Lower leg skin (tissue), 4 donors: ENCODE measurements at regions not wholly inside any gene's neighbourhood (a gene's known extent, or its start where the extent isn't known, plus 50 kb on each side); places are given as distances from the start of the nearest gene placed in this dataset.

ENCODE experiments used
- DNase-seq, 2 donors: peaks; one replicate each; pipeline ENCODE4 v3.0.0-alpha.2; 2019; ENCODE audit warnings: low spot score in 2 of 2
- H3K4me3 ChIP-seq: fragments of 200-600 bp; sonication (generic); 2 replicates; pipeline ENCODE4 v1.5.1; 2017; ENCODE audit warnings: mild to moderate bottlenecking, low read depth; ENCODE audit not compliant: poor library complexity, severe bottlenecking
- CTCF ChIP-seq, 3 donors: fragments of 450-650 bp; IDR thresholded peaks; one replicate each; pipeline ENCODE4 v1.5.1; 2016; ENCODE audit warnings: antibody characterized with exemption in 3 of 3, mild to moderate bottlenecking in 3 of 3, moderate library complexity in 2 of 3
- POLR2A ChIP-seq, 2 donors: fragments of 450-650 bp; IDR thresholded peaks; one replicate each; pipeline ENCODE4 v1.6.1; 2016 to 2017; ENCODE audit warnings: antibody characterized with exemption in 2 of 2, mild to moderate bottlenecking in 1 of 2, moderate library complexity in 1 of 2
- WGBS, 2 donors: methylation state at CpG; one replicate each; pipeline ENCODE4 v1.1.5; 2018; 5-methylcytosine and 5-hydroxymethylcytosine counted together
- intact Hi-C: fragments of 100-400 bp; cut with DNase I; formaldehyde crosslinking; loops from one replicate; pipeline ENCODE4 v1.15.0; 2023; ENCODE audit warnings: low total_unique reads

DNA sequence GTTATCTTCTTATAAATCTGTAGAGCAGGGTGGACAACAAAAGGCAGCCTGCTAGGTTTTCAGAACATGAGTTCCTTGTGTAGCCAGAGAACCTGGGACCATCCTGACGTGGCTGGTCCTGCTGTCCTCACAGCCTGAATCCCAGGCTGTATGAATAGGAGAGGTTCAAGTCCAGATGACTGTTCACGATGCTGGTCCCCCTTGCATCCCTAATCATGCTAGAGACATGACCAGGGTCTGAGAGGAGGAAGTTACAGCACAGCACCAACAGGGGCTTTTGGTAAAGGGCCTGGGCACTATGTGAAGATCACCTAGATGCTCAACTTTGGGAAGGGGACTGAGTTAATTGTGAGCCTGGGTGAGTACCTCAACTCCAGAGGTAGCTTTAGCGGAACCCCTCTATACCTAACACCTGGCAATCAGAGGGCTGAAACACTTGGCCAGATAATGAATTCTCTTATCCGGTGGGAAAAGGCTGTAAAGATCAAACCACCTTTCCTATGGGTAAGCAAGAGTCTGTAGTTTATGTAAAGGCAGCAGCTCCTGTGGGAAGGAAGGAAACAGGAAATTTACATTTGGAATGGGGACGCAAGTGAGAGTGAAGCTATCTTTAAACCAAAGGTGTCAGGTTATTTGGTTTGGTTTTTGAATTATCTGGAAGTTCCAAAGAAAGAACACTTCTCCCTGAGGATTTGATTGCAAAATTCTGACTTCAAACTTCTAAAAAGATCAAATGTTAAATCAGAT is 112.8 kb downstream of the DAD1 start:
- TF ChIP-seq POLR2A (IDR thresholded peaks at IDR 0.05) (no peak), CTCF (IDR thresholded peaks at IDR 0.05) (no peak)
- intact Hi-C loops = no loop called here
- H3K4me3 ChIP-seq = no peak overlapping the region
- no peak for DNase-seq
- 86 to 89% methylated on average over 5 of the region's 5 CpGs for WGBS, 2 donors

DNA sequence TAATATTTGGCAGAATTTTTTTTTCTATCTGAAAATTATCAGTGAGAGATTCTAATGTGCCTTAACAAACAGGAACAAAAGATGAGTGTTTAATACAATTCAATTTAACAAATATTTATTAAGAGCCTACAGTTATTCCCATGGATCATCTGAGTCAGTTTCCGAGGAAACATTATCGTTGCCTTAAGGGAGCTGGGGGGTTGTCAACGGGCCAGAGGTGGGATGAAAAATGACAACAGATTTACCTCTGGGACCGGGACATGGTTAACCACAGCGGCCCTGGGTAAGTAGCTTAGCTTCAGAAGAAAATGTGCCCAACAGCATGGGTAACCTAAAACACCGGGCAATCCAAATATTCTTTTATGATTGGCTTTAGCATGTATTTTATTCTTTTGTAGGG is 113.6 kb downstream of the DAD1 start:
- TF ChIP-seq POLR2A (IDR thresholded peaks at IDR 0.05) (no peak), CTCF (IDR thresholded peaks at IDR 0.05) (no peak)
- WGBS, 2 donors = 66 to 67% methylated on average over 6 of the region's 6 CpGs
- H3K4me3 ChIP-seq = no peak overlapping the region
- intact Hi-C loops = no loop called here
- DNase-seq = no peak

- DNase-seq = no peak
- WGBS, 2 donors = 53 to 68% methylated on average over 4 of the region's 4 CpGs
- TF ChIP-seq CTCF (IDR thresholded peaks at IDR 0.05) = no peak
- no peak for TF ChIP-seq POLR2A (IDR thresholded peaks at IDR 0.05)
- H3K4me3 ChIP-seq = no peak overlapping the region
- intact Hi-C loops = no loop called here
Observed at GRCh38 chr14:22474730-22475351, 114.2 kb downstream of the DAD1 start.

DNA sequence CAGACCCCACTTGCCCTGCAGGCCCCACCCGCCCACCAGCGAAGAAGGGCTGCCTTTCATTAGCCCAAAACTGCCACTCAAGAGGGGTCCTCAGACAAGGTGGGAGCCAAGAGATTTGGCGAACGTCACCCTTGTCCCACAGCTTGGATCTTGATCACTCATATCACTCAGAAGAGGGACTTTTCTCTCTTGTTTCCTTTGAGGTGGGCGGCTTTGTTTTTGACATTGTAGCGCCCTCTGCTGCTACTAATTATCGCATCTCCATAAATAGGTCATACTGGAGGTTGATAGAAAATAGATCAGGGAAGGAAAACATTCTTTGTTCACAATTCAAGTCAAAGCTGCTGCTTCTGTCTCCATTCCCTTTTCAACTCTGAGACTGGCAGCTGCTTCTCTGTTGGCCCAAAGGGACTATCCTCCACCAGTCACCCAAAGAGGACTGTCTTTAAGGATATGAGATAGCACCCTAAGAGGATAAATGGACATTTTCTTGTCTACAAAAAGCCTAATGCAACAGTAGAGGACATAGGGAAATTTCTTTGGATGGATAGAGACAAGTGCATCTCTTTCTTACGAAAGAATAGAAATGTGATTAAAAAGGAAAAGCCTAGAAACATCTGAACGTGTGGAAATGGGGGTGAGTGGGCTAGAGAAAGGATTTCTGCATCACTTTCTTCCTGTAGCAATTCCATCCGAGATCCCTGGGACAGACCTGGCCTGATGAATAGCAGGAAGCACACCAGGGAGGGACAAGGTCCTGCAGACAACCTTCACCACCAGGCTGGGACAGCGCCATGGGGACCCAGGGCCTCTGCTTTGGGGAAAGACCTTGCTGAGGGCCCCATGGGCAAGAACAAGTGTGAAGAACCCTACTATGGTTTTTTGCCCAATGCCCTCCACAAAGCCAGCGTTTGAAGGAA is 115.8 kb downstream of the DAD1 start:
- no peak for DNase-seq
- TF ChIP-seq CTCF (IDR thresholded peaks at IDR 0.05) (no peak), POLR2A (IDR thresholded peaks at IDR 0.05) (no peak)
- 62 to 68% methylated on average over 12 of the region's 12 CpGs for WGBS, 2 donors
- intact Hi-C loops = loop anchor here (1.0 kb wide), 1 partner anchor 86 kb away; no protein-coding TSS in a partner anchor
- H3K4me3 ChIP-seq = no peak overlapping the region

DNA sequence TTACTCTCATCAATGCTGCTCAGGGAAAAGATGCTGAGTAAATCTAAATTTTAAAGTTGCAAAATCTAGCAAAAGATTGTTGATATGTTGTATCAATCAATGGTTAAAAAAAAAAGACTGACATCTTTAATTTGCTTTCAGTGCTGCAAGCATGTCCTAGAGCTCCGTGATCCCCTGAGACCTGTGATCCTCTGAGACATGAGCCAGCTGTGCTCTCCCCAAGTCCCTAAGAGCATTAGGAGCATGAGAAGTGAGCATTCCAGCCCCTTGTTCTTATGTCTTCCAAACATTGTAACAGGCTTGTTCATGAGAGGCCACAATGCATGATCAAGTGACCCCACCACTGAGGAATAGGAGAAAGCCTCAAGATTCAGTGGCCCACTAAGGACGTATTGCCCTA is 116.6 kb downstream of the DAD1 start:
- no peak overlapping the region for H3K4me3 ChIP-seq
- no peak for DNase-seq
- 70 to 85% methylated on average over 2 of the region's 2 CpGs for WGBS, 2 donors
- intact Hi-C loops = no loop called here
- no peak for TF ChIP-seq POLR2A (IDR thresholded peaks at IDR 0.05)
- no peak for TF ChIP-seq CTCF (IDR thresholded peaks at IDR 0.05)
